ENCODE measurements at regions not wholly inside any gene's neighbourhood (a gene's known extent, or its start where the extent isn't known, plus 50 kb on each side); places are given as distances from the start of the nearest gene placed in this dataset.
"Not testable (repeated sequence)": the region's sequence is repeated elsewhere in the genome, so short reads cannot be mapped to it uniquely, and the experiment has no call there.

- not testable (repeated sequence) for DNase-seq
Observed at GRCh38 chr1:146409116-146409801, 180.4 kb upstream of the NOTCH2NLA start.

- DNase-seq = not testable (repeated sequence)
Observed at GRCh38 chr1:146401281-146401825, 172.5 kb upstream of the NOTCH2NLA start.

GRCh38 chr1:146400173-146401121 is 171.6 kb upstream of the NOTCH2NLA start:
- DNase-seq = not testable (repeated sequence)

- DNase-seq = not testable (repeated sequence)
Observed at GRCh38 chr1:146399225-146399624, 170.4 kb upstream of the NOTCH2NLA start.

GRCh38 chr1:146396801-146397200 is 168.0 kb upstream of the NOTCH2NLA start:
- not testable (repeated sequence) for DNase-seq

GRCh38 chr1:146396242-146396641 is 167.4 kb upstream of the NOTCH2NLA start:
- DNase-seq = not testable (repeated sequence)

GRCh38 chr1:146393796-146394195 is 165.0 kb upstream of the NOTCH2NLA start:
- not testable (repeated sequence) for DNase-seq

- not testable (repeated sequence) for DNase-seq
Observed at GRCh38 chr1:146393154-146393553, 164.3 kb upstream of the NOTCH2NLA start.

- DNase-seq = not testable (repeated sequence)
Observed at GRCh38 chr1:146389178-146389577, 160.4 kb upstream of the NOTCH2NLA start.

- not testable (repeated sequence) for DNase-seq
Observed at GRCh38 chr1:146387750-146388469, 159.1 kb upstream of the NOTCH2NLA start.

GRCh38 chr1:146386851-146387749 is 158.3 kb upstream of the NOTCH2NLA start:
- DNase-seq = peak; percentile 65

- DNase-seq = not testable (repeated sequence)
Observed at GRCh38 chr1:146381196-146381595, 152.4 kb upstream of the NOTCH2NLA start.

GRCh38 chr1:146376708-146377496 is 148.1 kb upstream of the NOTCH2NLA start:
- peak; percentile 87 for DNase-seq

- DNase-seq = not testable (repeated sequence)
Observed at GRCh38 chr1:146376309-146376707, 147.5 kb upstream of the NOTCH2NLA start.

- not testable (repeated sequence) for DNase-seq
Observed at GRCh38 chr1:146375108-146375507, 146.3 kb upstream of the NOTCH2NLA start.

GRCh38 chr1:146369940-146370339 is 141.1 kb upstream of the NOTCH2NLA start:
- not testable (repeated sequence) for DNase-seq

GRCh38 chr1:146355373-146355772 is 126.6 kb upstream of the NOTCH2NLA start:
- not testable (repeated sequence) for DNase-seq

- DNase-seq = not testable (repeated sequence)
Observed at GRCh38 chr1:146326863-146327262, 98.0 kb upstream of the NOTCH2NLA start.

- not testable (repeated sequence) for DNase-seq
Observed at GRCh38 chr1:146324463-146324862, 95.6 kb upstream of the NOTCH2NLA start.

- not testable (repeated sequence) for DNase-seq
Observed at GRCh38 chr1:146323302-146323701, 94.5 kb upstream of the NOTCH2NLA start.

- not testable (repeated sequence) for DNase-seq
Observed at GRCh38 chr1:146322893-146323292, 94.1 kb upstream of the NOTCH2NLA start.
